CD4-positive, alpha-beta T cell (primary cell): ENCODE measurements at regions not wholly inside any gene's neighbourhood (a gene's known extent, or its start where the extent isn't known, plus 50 kb on each side); places are given as distances from the start of the nearest gene placed in this dataset.
"Not testable (repeated sequence)": the region's sequence is repeated elsewhere in the genome, so short reads cannot be mapped to it uniquely, and the experiment has no call there.

Experiments
- ATAC-seq: fragments of 200-7000 bp; cut with Tn5 transposase; one replicate; pipeline ENCODE4 v1.10.0; 2022; ENCODE audit warnings: mild to moderate bottlenecking; ENCODE audit not compliant: poor library complexity
- CTCF ChIA-PET: fragments of 350-600 bp; sonication (Branson Sonifier 250); formaldehyde crosslinking; loops from one replicate; lab custom pipeline; 2021; ENCODE audit warnings: antibody characterized with exemption, inconsistent platforms; lab: Charles Lee
- POLR2A ChIA-PET: fragments of 350-600 bp; sonication (Branson Sonifier 250); formaldehyde crosslinking; loops from one replicate; lab custom pipeline; 2021; ENCODE audit warnings: antibody characterized with exemption, inconsistent platforms; lab: Charles Lee
- DNase-seq, 14 experiments: peaks; one replicate each; pipeline ENCODE4 v3.0.0-alpha.2; 2013 to 2020; ENCODE audit warnings: mixed read lengths in 2 of 14
- H3K27ac ChIP-seq, 2 donors: one replicate each; pipeline versions ENCODE4 v1.5.1 to v1.7.0; 2013; ENCODE audit warnings: low read length in 2 of 2, low read depth in 1 of 2, mild to moderate bottlenecking in 1 of 2
- H3K27me3 ChIP-seq, 2 experiments: 1 replicate in 1 of 2; 2 replicates in 1 of 2; pipeline versions ENCODE4 v1.6.1 to v1.7.0; 2013; ENCODE audit warnings: low read length in 2 of 2, control low read depth in 1 of 2, mild to moderate bottlenecking in 1 of 2, moderate library complexity in 1 of 2; ENCODE audit not compliant: insufficient read depth in 2 of 2, control insufficient read depth in 1 of 2
- H3K36me3 ChIP-seq: one replicate; pipeline ENCODE4 v1.6.1; 2013; ENCODE audit warnings: low read length, control low read depth; ENCODE audit not compliant: insufficient read depth
- H3K4me1 ChIP-seq: one replicate; pipeline ENCODE4 v1.6.1; 2013; ENCODE audit warnings: low read length, control low read depth; ENCODE audit not compliant: insufficient read depth
- H3K4me3 ChIP-seq: one replicate; pipeline ENCODE4 v1.5.1; 2013; ENCODE audit warnings: mild to moderate bottlenecking, low read length, moderate library complexity
- H3K9me3 ChIP-seq, 2 experiments: 1 replicate in 1 of 2; 2 replicates in 1 of 2; pipeline versions ENCODE4 v1.6.1 to v1.7.0; 2013; ENCODE audit warnings: low read length in 2 of 2, mild to moderate bottlenecking in 2 of 2, control low read depth in 1 of 2, moderate library complexity in 1 of 2; ENCODE audit not compliant: control insufficient read depth in 1 of 2, insufficient read depth in 1 of 2
- H3K27ac Mint-ChIP-seq: one replicate; pipeline ENCODE4 v1.8.0; 2020; ENCODE audit warnings: mixed read lengths
- H3K27me3 Mint-ChIP-seq: one replicate; pipeline ENCODE4 v1.8.0; 2021; ENCODE audit warnings: mixed read lengths
- H3K36me3 Mint-ChIP-seq: one replicate; pipeline ENCODE4 v1.8.0; 2021; ENCODE audit warnings: low read depth, mixed read lengths
- H3K4me1 Mint-ChIP-seq: one replicate; pipeline ENCODE4 v1.8.0; 2021; ENCODE audit warnings: low read depth, mixed read lengths
- H3K4me3 Mint-ChIP-seq: one replicate; pipeline ENCODE4 v1.8.0; 2020; ENCODE audit warnings: mild to moderate bottlenecking, mixed read lengths
- H3K9me3 Mint-ChIP-seq: one replicate; pipeline ENCODE4 v1.8.0; 2020; ENCODE audit warnings: mixed read lengths
- intact Hi-C, 2 experiments: fragments of 100-400 bp; cut with DNase I in 1 of 2; cut with micrococcal nuclease in 1 of 2; formaldehyde crosslinking; loops; one replicate each; pipeline versions ENCODE4 v1.15.1 to v1.9.0; 2023 to 2025; cut with DNase I, micrococcal nuclease
- TF ChIP-seq, protein P1 (sequence below): fragments of 200-600 bp; IDR thresholded peaks from one replicate; pipeline ENCODE4 v1.8.0; 2022; ENCODE audit warnings: antibody characterized with exemption, mild to moderate bottlenecking

DNA sequence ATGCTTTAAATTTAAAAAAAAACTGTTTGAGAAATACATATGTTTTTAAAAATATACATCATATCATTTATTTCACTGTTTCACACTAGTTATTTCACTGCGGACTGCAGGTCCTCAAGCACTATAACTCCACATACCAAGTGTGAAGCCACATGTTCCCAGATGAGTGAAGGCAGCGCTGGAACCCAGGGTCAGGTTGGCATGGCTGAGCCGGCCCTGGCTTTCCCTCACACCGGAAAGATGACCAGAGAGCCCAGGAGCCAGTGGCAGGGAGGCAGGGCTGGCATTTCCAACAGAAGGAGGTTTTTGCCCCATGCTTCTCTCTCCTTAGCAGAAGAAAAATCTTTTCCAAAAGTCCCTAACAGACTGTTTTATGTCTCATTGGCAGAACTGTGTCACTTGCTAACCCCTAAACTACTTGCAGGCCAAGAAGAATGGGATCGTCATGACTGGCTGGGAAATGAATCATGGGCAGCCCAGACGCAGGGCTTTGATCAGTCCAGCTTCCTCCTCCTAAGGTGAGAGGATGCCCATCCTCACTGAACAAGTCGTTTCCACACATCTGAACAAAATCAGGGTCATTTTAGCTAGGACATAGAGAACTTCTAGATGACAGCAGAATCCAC is 287.6 kb upstream of the HNRNPA3 start:
- no peaks in the 10 kb centered on the region for H3K9me3 ChIP-seq
- H3K27ac ChIP-seq, result no peak overlapping the region
- Mint-ChIP-seq H3K36me3 (no peaks in the 10 kb centered on the region), H3K4me3 (no peak overlapping the region), H3K27ac (no peak overlapping the region), H3K4me1 (no peaks in the 10 kb centered on the region), H3K27me3 (no peaks in the 10 kb centered on the region), H3K9me3 (peaks cover 2% of the 10 kb centered on the region)
- ATAC-seq (no peak), DNase-seq (no peak)
- intact Hi-C loops, result no loop called here
- H3K27me3 ChIP-seq, result no peaks in the 10 kb centered on the region
- H3K4me3 ChIP-seq, result no peak overlapping the region
- POLR2A ChIA-PET, result no interaction called here
- TF ChIP-seq, protein P1, sequence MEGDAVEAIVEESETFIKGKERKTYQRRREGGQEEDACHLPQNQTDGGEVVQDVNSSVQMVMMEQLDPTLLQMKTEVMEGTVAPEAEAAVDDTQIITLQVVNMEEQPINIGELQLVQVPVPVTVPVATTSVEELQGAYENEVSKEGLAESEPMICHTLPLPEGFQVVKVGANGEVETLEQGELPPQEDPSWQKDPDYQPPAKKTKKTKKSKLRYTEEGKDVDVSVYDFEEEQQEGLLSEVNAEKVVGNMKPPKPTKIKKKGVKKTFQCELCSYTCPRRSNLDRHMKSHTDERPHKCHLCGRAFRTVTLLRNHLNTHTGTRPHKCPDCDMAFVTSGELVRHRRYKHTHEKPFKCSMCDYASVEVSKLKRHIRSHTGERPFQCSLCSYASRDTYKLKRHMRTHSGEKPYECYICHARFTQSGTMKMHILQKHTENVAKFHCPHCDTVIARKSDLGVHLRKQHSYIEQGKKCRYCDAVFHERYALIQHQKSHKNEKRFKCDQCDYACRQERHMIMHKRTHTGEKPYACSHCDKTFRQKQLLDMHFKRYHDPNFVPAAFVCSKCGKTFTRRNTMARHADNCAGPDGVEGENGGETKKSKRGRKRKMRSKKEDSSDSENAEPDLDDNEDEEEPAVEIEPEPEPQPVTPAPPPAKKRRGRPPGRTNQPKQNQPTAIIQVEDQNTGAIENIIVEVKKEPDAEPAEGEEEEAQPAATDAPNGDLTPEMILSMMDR, result no peak
- H3K36me3 ChIP-seq, result no peaks in the 10 kb centered on the region
- CTCF ChIA-PET, result no interaction called here
- H3K4me1 ChIP-seq, result no peaks in the 10 kb centered on the region

DNA sequence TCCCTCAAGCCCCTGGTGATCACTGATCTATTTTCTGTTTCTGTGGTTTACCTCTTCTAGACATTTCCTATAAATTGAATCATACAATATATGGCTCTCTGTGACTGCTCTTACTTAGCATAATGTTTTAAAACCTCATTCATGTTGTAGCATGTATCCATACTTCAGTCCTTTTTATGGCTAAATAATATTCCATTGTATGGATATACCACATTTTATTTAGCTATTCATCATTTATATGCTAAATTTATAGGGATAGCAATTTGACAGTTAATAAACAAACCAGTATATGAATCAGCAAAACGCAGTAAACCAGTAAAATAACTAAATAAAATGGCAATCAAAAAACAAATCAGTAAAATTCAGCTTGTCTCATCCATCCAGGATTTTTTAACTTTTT is 286.1 kb upstream of the HNRNPA3 start:
- Mint-ChIP-seq H3K4me1 (no peaks in the 10 kb centered on the region), H3K4me3 (no peak overlapping the region), H3K36me3 (no peaks in the 10 kb centered on the region), H3K27ac (no peak overlapping the region), H3K9me3 (peaks cover 2% of the 10 kb centered on the region), H3K27me3 (no peaks in the 10 kb centered on the region)
- Histone ChIP-seq H3K4me1 (no peaks in the 10 kb centered on the region), H3K9me3 (no peaks in the 10 kb centered on the region), H3K27ac (no peak overlapping the region), H3K36me3 (no peaks in the 10 kb centered on the region), H3K4me3 (no peak overlapping the region), H3K27me3 (no peaks in the 10 kb centered on the region)
- ATAC-seq (no peak), DNase-seq (no peak)
- POLR2A ChIA-PET, result no interaction called here
- TF ChIP-seq, protein P1, result no peak
- intact Hi-C loops, result no loop called here
- CTCF ChIA-PET, result no interaction called here

DNA sequence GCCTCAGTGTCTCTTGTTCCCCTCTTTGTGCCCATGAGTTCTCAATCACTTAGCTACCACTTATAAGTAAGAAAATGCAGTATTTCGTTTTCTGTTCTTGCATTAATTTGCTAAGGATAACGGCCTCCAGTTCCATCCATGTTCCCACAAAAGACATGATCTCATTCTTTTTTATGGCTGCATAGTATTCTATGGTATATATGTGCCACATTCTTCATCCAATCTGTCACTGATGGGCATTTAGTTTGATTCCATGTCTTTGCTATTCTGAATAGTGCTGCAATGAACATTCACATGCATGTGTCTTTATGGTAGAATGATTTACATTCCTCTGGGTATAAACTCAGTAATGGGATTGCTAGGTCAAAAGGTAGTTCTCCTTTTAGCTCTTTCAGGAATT is 283.2 kb upstream of the HNRNPA3 start:
- H3K4me1 Mint-ChIP-seq, H3K27ac Mint-ChIP-seq, H3K4me1 ChIP-seq, CTCF ChIA-PET, H3K9me3 Mint-ChIP-seq, intact Hi-C loops, H3K27ac ChIP-seq, H3K4me3 ChIP-seq, ATAC-seq, H3K36me3 ChIP-seq, H3K9me3 ChIP-seq, H3K27me3 ChIP-seq, H3K4me3 Mint-ChIP-seq, DNase-seq, H3K27me3 Mint-ChIP-seq, H3K36me3 Mint-ChIP-seq: not testable (repeated sequence)
- POLR2A ChIA-PET, result interaction anchor here (0.6 kb wide), 1 partner anchor 829 kb away, joined by 3 read pairs; no protein-coding TSS in a partner anchor
